ENCODE measurements at regions not wholly inside any gene's neighbourhood (a gene's known extent, or its start where the extent isn't known, plus 50 kb on each side); places are given as distances from the start of the nearest gene placed in this dataset.

GRCh38 chr16:5965321-5965720 is 867.7 kb upstream of the EEF2KMT start:
- Histone ChIP-seq H3K27ac (ENCODE audit: insufficient read depth, low read length) (no peak overlapping the region), H3K27me3 (ENCODE audit: control insufficient read depth, insufficient read depth, low read length) (no peaks in the 10 kb centered on the region), H3K9me3 (ENCODE audit: control insufficient read depth, insufficient read depth, low read depth, low read length) (no peaks in the 10 kb centered on the region), H3K4me2 (ENCODE audit: extremely low read depth, insufficient read depth, low read length) (no peak overlapping the region), H3K79me2 (ENCODE audit: control insufficient read depth, insufficient read depth, low read length) (no peaks in the 10 kb centered on the region), H4K20me1 (ENCODE audit: control insufficient read depth, extremely low read depth, insufficient read depth, low read length) (no peaks in the 10 kb centered on the region), H3K9ac (ENCODE audit: insufficient read depth, low read length) (no peak overlapping the region), H2AFZ (ENCODE audit: low read length) (no peak overlapping the region), H3K36me3 (ENCODE audit: control insufficient read depth, insufficient read depth, low read length) (no peaks in the 10 kb centered on the region), H3K4me1 (ENCODE audit: control insufficient read depth, extremely low read depth, insufficient read depth, low read length) (no peaks in the 10 kb centered on the region), H3K4me3 (replicated peaks in 1 of 4; ENCODE audit: control extremely low read depth in 1 of 4, insufficient read depth in 1 of 4, low read depth in 3 of 4, low read length in 4 of 4) (no peak overlapping the region)
- DNase-seq (ENCODE audit: low read depth in 2 of 2): no peak
- no peak for TF ChIP-seq CTCF (conservative IDR thresholded peaks at IDR 0.05 in 1 of 2, IDR thresholded peaks at IDR 0.05 in 1 of 2; ENCODE audit: low read depth in 1 of 2, low read length in 2 of 2)
- TF ChIP-seq EZH2 (IDR thresholded peaks at IDR 0.05; ENCODE audit: low read length, missing control alignments): no peak

GRCh38 chr16:5951486-5951885 is 853.9 kb upstream of the EEF2KMT start:
- no peak for TF ChIP-seq CTCF (conservative IDR thresholded peaks at IDR 0.05 in 1 of 2, IDR thresholded peaks at IDR 0.05 in 1 of 2; ENCODE audit: low read depth in 1 of 2, low read length in 2 of 2)
- no peak for TF ChIP-seq EZH2 (IDR thresholded peaks at IDR 0.05; ENCODE audit: low read length, missing control alignments)
- H4K20me1 ChIP-seq (ENCODE audit: control insufficient read depth, extremely low read depth, insufficient read depth, low read length): no peaks in the 10 kb centered on the region
- H3K27ac ChIP-seq (ENCODE audit: insufficient read depth, low read length): no peak overlapping the region
- H3K9me3 ChIP-seq (ENCODE audit: control insufficient read depth, insufficient read depth, low read depth, low read length): no peaks in the 10 kb centered on the region
- H2AFZ ChIP-seq (ENCODE audit: low read length): no peak overlapping the region
- no peaks in the 10 kb centered on the region for H3K4me1 ChIP-seq (ENCODE audit: control insufficient read depth, extremely low read depth, insufficient read depth, low read length)
- no peak overlapping the region for H3K4me2 ChIP-seq (ENCODE audit: extremely low read depth, insufficient read depth, low read length)
- H3K9ac ChIP-seq (ENCODE audit: insufficient read depth, low read length): no peak overlapping the region
- no peaks in the 10 kb centered on the region for H3K36me3 ChIP-seq (ENCODE audit: control insufficient read depth, insufficient read depth, low read length)
- peak in 1 of 2 donors; percentile 3 for DNase-seq (ENCODE audit: low read depth in 2 of 2)
- H3K27me3 ChIP-seq (ENCODE audit: control insufficient read depth, insufficient read depth, low read length): no peaks in the 10 kb centered on the region
- H3K4me3 ChIP-seq (replicated peaks in 1 of 4; ENCODE audit: control extremely low read depth in 1 of 4, insufficient read depth in 1 of 4, low read depth in 3 of 4, low read length in 4 of 4): no peak overlapping the region
- H3K79me2 ChIP-seq (ENCODE audit: control insufficient read depth, insufficient read depth, low read length): no peaks in the 10 kb centered on the region

- Histone ChIP-seq H2AFZ (ENCODE audit: low read length) (no peak overlapping the region), H3K4me1 (ENCODE audit: control insufficient read depth, extremely low read depth, insufficient read depth, low read length) (no peaks in the 10 kb centered on the region), H4K20me1 (ENCODE audit: control insufficient read depth, extremely low read depth, insufficient read depth, low read length) (no peaks in the 10 kb centered on the region), H3K36me3 (ENCODE audit: control insufficient read depth, insufficient read depth, low read length) (no peaks in the 10 kb centered on the region), H3K9ac (ENCODE audit: insufficient read depth, low read length) (no peak overlapping the region), H3K79me2 (ENCODE audit: control insufficient read depth, insufficient read depth, low read length) (no peaks in the 10 kb centered on the region), H3K27ac (ENCODE audit: insufficient read depth, low read length) (no peak overlapping the region), H3K4me3 (replicated peaks in 1 of 4; ENCODE audit: control extremely low read depth in 1 of 4, insufficient read depth in 1 of 4, low read depth in 3 of 4, low read length in 4 of 4) (no peak overlapping the region), H3K9me3 (ENCODE audit: control insufficient read depth, insufficient read depth, low read depth, low read length) (no peaks in the 10 kb centered on the region), H3K27me3 (ENCODE audit: control insufficient read depth, insufficient read depth, low read length) (no peaks in the 10 kb centered on the region), H3K4me2 (ENCODE audit: extremely low read depth, insufficient read depth, low read length) (no peak overlapping the region)
- DNase-seq (ENCODE audit: low read depth in 2 of 2): peak in 1 of 2 donors; percentile 85
- no peak for TF ChIP-seq EZH2 (IDR thresholded peaks at IDR 0.05; ENCODE audit: low read length, missing control alignments)
- no peak for TF ChIP-seq CTCF (conservative IDR thresholded peaks at IDR 0.05 in 1 of 2, IDR thresholded peaks at IDR 0.05 in 1 of 2; ENCODE audit: low read depth in 1 of 2, low read length in 2 of 2)
These were observed 847.4 kb upstream of the EEF2KMT start for GRCh38 chr16:5944971-5945370.

All from fibroblast of lung (primary cell).